Adipocyte (in vitro differentiated cells): ENCODE measurements at regions not wholly inside any gene's neighbourhood (a gene's known extent, or its start where the extent isn't known, plus 50 kb on each side); places are given as distances from the start of the nearest gene placed in this dataset.

Experiments
- DNase-seq: peaks from one replicate; pipeline ENCODE4 v3.0.0-alpha.2; 2015; ENCODE audit warnings: low read depth
- H3K27me3 ChIP-seq: replicated peaks from 2 replicates; pipeline ENCODE4 v1.7.0; 2013; ENCODE audit warnings: mild to moderate bottlenecking, low read length, moderate library complexity; ENCODE audit not compliant: control insufficient read depth, insufficient read depth
- H3K36me3 ChIP-seq: 2 replicates; pipeline ENCODE4 v1.7.0; 2013; ENCODE audit warnings: low read length, mild to moderate bottlenecking, moderate library complexity; ENCODE audit not compliant: control insufficient read depth, insufficient read depth, severe bottlenecking
- H3K4me1 ChIP-seq: 2 replicates; pipeline ENCODE4 v1.7.0; 2013; ENCODE audit warnings: mild to moderate bottlenecking, low read length, moderate library complexity; ENCODE audit not compliant: control insufficient read depth, insufficient read depth
- H3K4me3 ChIP-seq: 2 replicates; pipeline ENCODE4 v1.7.0; 2013; ENCODE audit warnings: mild to moderate bottlenecking, low read length, moderate library complexity
- H3K9ac ChIP-seq: 2 replicates; pipeline ENCODE4 v1.7.0; 2013; ENCODE audit warnings: mild to moderate bottlenecking, low read length, moderate library complexity
- H3K9me3 ChIP-seq: 2 replicates; pipeline ENCODE4 v1.7.0; 2013; ENCODE audit warnings: mild to moderate bottlenecking, low read length, moderate library complexity; ENCODE audit not compliant: control insufficient read depth

GRCh38 chr21:36603221-36603620, 95.7 kb upstream of the SIM2 start:
- no peaks in the 10 kb centered on the region for H3K4me1 ChIP-seq
- H3K36me3 ChIP-seq: no peaks in the 10 kb centered on the region
- H3K4me3 ChIP-seq: no peak overlapping the region
- peaks cover 47% of the 10 kb centered on the region for H3K27me3 ChIP-seq
- no peak overlapping the region for H3K9ac ChIP-seq
- no peak for DNase-seq
- peaks cover 11% of the 10 kb centered on the region for H3K9me3 ChIP-seq

GRCh38 chr21:36605426-36605825, 93.5 kb upstream of the SIM2 start:
- peaks cover 45% of the 10 kb centered on the region for H3K27me3 ChIP-seq
- H3K4me1 ChIP-seq: no peaks in the 10 kb centered on the region
- DNase-seq: no peak
- H3K4me3 ChIP-seq: no peak overlapping the region
- peaks cover 14% of the 10 kb centered on the region for H3K9me3 ChIP-seq
- H3K9ac ChIP-seq: no peak overlapping the region
- no peaks in the 10 kb centered on the region for H3K36me3 ChIP-seq

GRCh38 chr21:36606287-36606982, 92.5 kb upstream of the SIM2 start:
- no peak overlapping the region for H3K9ac ChIP-seq
- no peaks in the 10 kb centered on the region for H3K4me1 ChIP-seq
- H3K36me3 ChIP-seq: no peaks in the 10 kb centered on the region
- no peak overlapping the region for H3K4me3 ChIP-seq
- DNase-seq: no peak
- peaks cover 16% of the 10 kb centered on the region for H3K9me3 ChIP-seq
- H3K27me3 ChIP-seq: peaks cover 42% of the 10 kb centered on the region

GRCh38 chr21:36606983-36607325, 92.0 kb upstream of the SIM2 start:
- Histone ChIP-seq H3K9me3 (peaks cover 16% of the 10 kb centered on the region), H3K36me3 (no peaks in the 10 kb centered on the region), H3K9ac (no peak overlapping the region), H3K4me3 (no peak overlapping the region), H3K27me3 (peaks cover 46% of the 10 kb centered on the region), H3K4me1 (no peaks in the 10 kb centered on the region)
- no peak for DNase-seq

GRCh38 chr21:36608041-36608896, 90.6 kb upstream of the SIM2 start:
- no peak overlapping the region for H3K9ac ChIP-seq

GRCh38 chr21:36608897-36609225, 90.1 kb upstream of the SIM2 start:
- H3K9ac ChIP-seq: no peak overlapping the region
- H3K27me3 ChIP-seq: peaks cover 52% of the 10 kb centered on the region
- no peaks in the 10 kb centered on the region for H3K36me3 ChIP-seq
- H3K4me3 ChIP-seq: no peak overlapping the region
- no peak for DNase-seq
- no peaks in the 10 kb centered on the region for H3K4me1 ChIP-seq
- H3K9me3 ChIP-seq: peaks cover 21% of the 10 kb centered on the region

More at GRCh38 chr21:36608041-36608896, 90.6 kb upstream of the SIM2 start:
- peaks cover 48% of the 10 kb centered on the region for H3K27me3 ChIP-seq
- DNase-seq: no peak
- no peaks in the 10 kb centered on the region for H3K4me1 ChIP-seq
- H3K9me3 ChIP-seq: peaks cover 16% of the 10 kb centered on the region
- no peaks in the 10 kb centered on the region for H3K36me3 ChIP-seq
- H3K4me3 ChIP-seq: no peak overlapping the region

- peaks cover 29% of the 10 kb centered on the region for H3K9me3 ChIP-seq
- no peaks in the 10 kb centered on the region for H3K36me3 ChIP-seq
- H3K4me3 ChIP-seq: no peak overlapping the region
- no peak overlapping the region for H3K9ac ChIP-seq
- DNase-seq: no peak
- H3K27me3 ChIP-seq: peaks cover 58% of the 10 kb centered on the region
- no peaks in the 10 kb centered on the region for H3K4me1 ChIP-seq
Measured at GRCh38 chr21:36609654-36610053, 89.3 kb upstream of the SIM2 start.

- Histone ChIP-seq H3K36me3 (no peaks in the 10 kb centered on the region), H3K27me3 (peaks cover 58% of the 10 kb centered on the region), H3K4me1 (no peaks in the 10 kb centered on the region), H3K9ac (no peak overlapping the region), H3K9me3 (peaks cover 32% of the 10 kb centered on the region), H3K4me3 (no peak overlapping the region)
- DNase-seq: no peak
Measured at GRCh38 chr21:36610201-36610600, 88.7 kb upstream of the SIM2 start.

- Histone ChIP-seq H3K4me3 (no peak overlapping the region), H3K36me3 (no peaks in the 10 kb centered on the region), H3K4me1 (no peaks in the 10 kb centered on the region), H3K9ac (no peak overlapping the region), H3K27me3 (peaks cover 61% of the 10 kb centered on the region), H3K9me3 (peaks cover 33% of the 10 kb centered on the region)
- DNase-seq: no peak
Measured at GRCh38 chr21:36610935-36611334, 88.0 kb upstream of the SIM2 start.

GRCh38 chr21:36611379-36611778, 87.5 kb upstream of the SIM2 start:
- no peak for DNase-seq
- Histone ChIP-seq H3K4me1 (no peaks in the 10 kb centered on the region), H3K27me3 (peaks cover 57% of the 10 kb centered on the region), H3K9ac (no peak overlapping the region), H3K36me3 (no peaks in the 10 kb centered on the region), H3K9me3 (peaks cover 35% of the 10 kb centered on the region), H3K4me3 (no peak overlapping the region)

- Histone ChIP-seq H3K9me3 (peaks cover 35% of the 10 kb centered on the region), H3K27me3 (peaks cover 43% of the 10 kb centered on the region), H3K4me3 (no peak overlapping the region), H3K9ac (no peak overlapping the region), H3K4me1 (no peaks in the 10 kb centered on the region), H3K36me3 (no peaks in the 10 kb centered on the region)
- DNase-seq: no peak
Measured at GRCh38 chr21:36613059-36613458, 85.9 kb upstream of the SIM2 start.
